ENCODE measurements at regions not wholly inside any gene's neighbourhood (a gene's known extent, or its start where the extent isn't known, plus 50 kb on each side); places are given as distances from the start of the nearest gene placed in this dataset.

DNA sequence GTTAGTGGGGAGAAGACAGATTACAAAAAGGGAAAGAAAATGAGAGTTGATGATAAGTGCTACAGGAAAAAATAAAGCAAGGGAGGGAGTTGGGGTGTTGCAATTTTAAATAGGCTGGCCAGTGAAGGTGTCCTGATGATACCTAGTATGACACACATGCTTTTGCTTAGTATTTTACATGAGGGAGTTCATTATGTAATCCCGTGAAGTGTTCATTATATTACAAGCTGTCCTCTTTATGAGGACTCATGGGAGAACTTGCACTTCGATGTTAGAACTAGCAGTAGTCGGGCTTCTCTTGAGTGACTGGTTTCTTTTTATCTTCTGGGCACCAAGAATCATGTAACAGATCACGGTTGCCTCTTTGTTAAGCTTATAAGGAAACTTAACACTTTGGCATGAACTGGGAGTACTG is 102.3 kb upstream of the MTPN start:
- no peak for DNase-seq (ENCODE audit: low spot score)
- H3K4me1 ChIP-seq, result no peaks in the 10 kb centered on the region
- H3K36me3 ChIP-seq, result no peaks in the 10 kb centered on the region
- H3K27ac ChIP-seq, result no peak overlapping the region
- no peaks in the 10 kb centered on the region for H3K27me3 ChIP-seq
- TF ChIP-seq, protein P1, sequence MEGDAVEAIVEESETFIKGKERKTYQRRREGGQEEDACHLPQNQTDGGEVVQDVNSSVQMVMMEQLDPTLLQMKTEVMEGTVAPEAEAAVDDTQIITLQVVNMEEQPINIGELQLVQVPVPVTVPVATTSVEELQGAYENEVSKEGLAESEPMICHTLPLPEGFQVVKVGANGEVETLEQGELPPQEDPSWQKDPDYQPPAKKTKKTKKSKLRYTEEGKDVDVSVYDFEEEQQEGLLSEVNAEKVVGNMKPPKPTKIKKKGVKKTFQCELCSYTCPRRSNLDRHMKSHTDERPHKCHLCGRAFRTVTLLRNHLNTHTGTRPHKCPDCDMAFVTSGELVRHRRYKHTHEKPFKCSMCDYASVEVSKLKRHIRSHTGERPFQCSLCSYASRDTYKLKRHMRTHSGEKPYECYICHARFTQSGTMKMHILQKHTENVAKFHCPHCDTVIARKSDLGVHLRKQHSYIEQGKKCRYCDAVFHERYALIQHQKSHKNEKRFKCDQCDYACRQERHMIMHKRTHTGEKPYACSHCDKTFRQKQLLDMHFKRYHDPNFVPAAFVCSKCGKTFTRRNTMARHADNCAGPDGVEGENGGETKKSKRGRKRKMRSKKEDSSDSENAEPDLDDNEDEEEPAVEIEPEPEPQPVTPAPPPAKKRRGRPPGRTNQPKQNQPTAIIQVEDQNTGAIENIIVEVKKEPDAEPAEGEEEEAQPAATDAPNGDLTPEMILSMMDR (IDR thresholded peaks at IDR 0.05), result no peak
- H3K4me3 ChIP-seq, result no peak overlapping the region
- H3K9me3 ChIP-seq, result no peaks in the 10 kb centered on the region

DNA sequence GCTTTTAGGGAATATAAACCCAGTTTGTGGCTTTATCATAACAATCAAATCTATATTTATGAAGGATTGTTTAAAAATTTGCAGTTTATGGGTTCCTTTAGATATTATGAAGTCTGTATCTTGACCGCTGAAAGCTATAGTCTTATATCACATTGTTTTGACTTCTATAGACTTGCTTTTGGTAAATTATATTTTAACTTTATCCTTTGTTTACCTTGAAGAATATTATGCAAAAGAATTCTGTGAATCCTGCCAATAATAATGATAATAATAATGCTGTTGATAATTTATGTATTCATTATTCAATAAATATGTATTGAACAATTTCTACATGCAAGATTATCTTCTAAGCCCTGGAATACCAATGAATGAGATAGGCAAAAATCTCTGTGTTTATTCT is 101.9 kb upstream of the MTPN start:
- Histone ChIP-seq H3K27me3 (no peaks in the 10 kb centered on the region), H3K4me3 (no peak overlapping the region), H3K4me1 (no peaks in the 10 kb centered on the region), H3K9me3 (no peaks in the 10 kb centered on the region), H3K36me3 (no peaks in the 10 kb centered on the region), H3K27ac (no peak overlapping the region)
- DNase-seq (ENCODE audit: low spot score), result no peak
- TF ChIP-seq, protein P1 (IDR thresholded peaks at IDR 0.05), result no peak

DNA sequence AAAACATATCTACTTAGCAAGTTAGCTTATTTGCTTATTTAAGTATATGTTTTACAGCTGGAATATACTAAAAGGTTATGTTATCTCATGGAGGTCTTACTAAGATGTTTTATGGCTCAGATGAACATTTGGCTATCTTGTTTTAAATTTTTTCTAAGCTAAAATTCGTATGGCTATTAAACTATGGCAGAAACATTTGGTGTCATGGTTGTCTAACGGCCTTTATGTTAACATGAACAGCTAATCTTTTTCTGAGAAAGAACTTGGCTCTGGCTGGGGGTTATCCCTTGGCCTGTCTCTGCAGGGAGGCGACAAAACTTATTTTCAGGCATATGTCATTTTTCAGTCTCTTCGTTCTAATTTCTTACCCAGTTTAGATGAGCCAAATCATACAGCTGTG is 101.5 kb upstream of the MTPN start:
- Histone ChIP-seq H3K4me1 (no peaks in the 10 kb centered on the region), H3K9me3 (no peaks in the 10 kb centered on the region), H3K27me3 (no peaks in the 10 kb centered on the region), H3K4me3 (no peak overlapping the region), H3K27ac (no peak overlapping the region), H3K36me3 (no peaks in the 10 kb centered on the region)
- TF ChIP-seq, protein P1 (IDR thresholded peaks at IDR 0.05), result no peak
- no peak for DNase-seq (ENCODE audit: low spot score)

DNA sequence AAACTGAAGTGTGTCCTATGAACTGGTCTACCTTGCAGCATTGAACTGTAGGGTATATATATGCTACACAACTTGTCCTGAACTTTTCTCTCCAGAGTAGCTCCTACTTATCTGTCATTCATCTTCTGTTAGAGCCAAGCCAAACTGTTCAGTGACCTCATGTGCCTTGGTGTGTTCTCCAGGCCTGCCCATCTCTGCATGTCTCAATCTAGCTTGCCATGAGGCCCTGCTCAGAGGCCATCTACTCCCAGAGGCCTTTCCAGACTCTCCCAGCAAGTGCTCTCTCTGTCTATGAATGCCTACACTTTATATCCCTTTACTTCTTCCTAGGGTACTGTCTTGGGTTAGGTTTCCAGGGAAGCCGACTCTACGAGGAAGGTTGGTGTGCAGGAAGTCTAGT is 99.8 kb upstream of the MTPN start:
- DNase-seq (ENCODE audit: low spot score), result no peak
- Histone ChIP-seq H3K9me3 (no peaks in the 10 kb centered on the region), H3K4me1 (no peaks in the 10 kb centered on the region), H3K36me3 (no peaks in the 10 kb centered on the region), H3K27me3 (no peaks in the 10 kb centered on the region), H3K27ac (no peak overlapping the region), H3K4me3 (no peak overlapping the region)
- TF ChIP-seq, protein P1 (IDR thresholded peaks at IDR 0.05), result no peak

DNA sequence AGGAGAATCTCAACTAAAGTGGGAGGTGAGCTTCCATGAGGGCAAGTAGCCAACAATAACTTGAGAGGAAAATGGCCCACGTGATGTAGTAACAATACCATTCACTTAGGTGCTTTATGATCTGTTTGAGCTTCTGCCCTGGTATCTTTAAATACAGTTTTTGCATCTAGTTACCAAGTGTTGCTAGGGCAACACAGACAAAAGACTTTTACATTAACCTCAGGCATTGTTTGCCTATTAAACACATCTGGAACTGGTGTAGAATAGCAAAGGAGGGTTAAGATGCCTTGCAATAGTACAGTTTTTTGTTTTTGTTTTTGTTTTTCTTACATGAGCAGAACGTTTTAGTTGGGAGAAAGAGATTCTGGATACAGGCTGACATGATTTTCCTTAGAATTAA is 97.7 kb upstream of the MTPN start:
- no peaks in the 10 kb centered on the region for H3K36me3 ChIP-seq
- H3K4me3 ChIP-seq, result no peak overlapping the region
- no peak overlapping the region for H3K27ac ChIP-seq
- DNase-seq (ENCODE audit: low spot score), result no peak
- TF ChIP-seq, protein P1 (IDR thresholded peaks at IDR 0.05), result no peak
- no peaks in the 10 kb centered on the region for H3K4me1 ChIP-seq
- H3K27me3 ChIP-seq, result no peaks in the 10 kb centered on the region
- no peaks in the 10 kb centered on the region for H3K9me3 ChIP-seq

DNA sequence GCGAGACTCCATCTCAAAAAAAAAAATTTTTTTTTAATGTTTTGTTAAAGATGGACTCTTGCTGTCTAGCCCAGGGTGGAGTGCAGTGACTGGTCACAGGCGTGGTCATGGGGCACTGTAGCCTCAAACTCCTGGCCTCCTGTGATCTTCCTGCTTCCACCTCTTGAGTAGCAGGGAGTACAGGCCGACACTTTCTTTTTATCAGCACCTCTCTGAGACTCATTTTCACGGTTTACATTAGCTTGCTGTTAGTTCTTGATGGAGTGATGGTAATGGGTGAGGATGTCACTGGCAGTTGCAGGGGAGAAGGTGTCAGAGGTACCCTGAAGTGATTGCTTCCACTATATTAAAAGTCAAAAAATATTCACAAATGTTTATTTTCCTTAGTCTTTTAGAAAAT is 95.3 kb upstream of the MTPN start:
- H3K27me3 ChIP-seq, result no peaks in the 10 kb centered on the region
- TF ChIP-seq, protein P1 (IDR thresholded peaks at IDR 0.05), result no peak

More for the DNA sequence above, 95.3 kb upstream of the MTPN start:
- H3K4me1 ChIP-seq, result no peaks in the 10 kb centered on the region
- no peak overlapping the region for H3K4me3 ChIP-seq
- no peak overlapping the region for H3K27ac ChIP-seq
- DNase-seq (ENCODE audit: low spot score), result no peak
- H3K9me3 ChIP-seq, result no peaks in the 10 kb centered on the region
- H3K36me3 ChIP-seq, result no peaks in the 10 kb centered on the region
